Tibial artery (tissue), 4 donors: ENCODE measurements at regions not wholly inside any gene's neighbourhood (a gene's known extent, or its start where the extent isn't known, plus 50 kb on each side); places are given as distances from the start of the nearest gene placed in this dataset.

Experiments
- DNase-seq, 2 donors: peaks; one replicate each; pipeline ENCODE4 v3.0.0-alpha.2; 2019
- H3K27ac ChIP-seq, 2 donors: fragments of 200-600 bp; sonication (generic) in 1 of 2; 1 replicate in 1 of 2; 2 replicates in 1 of 2; pipeline ENCODE4 v1.5.1; 2018 to 2019; ENCODE audit warnings: mild to moderate bottlenecking in 1 of 2
- H3K27me3 ChIP-seq, 2 donors: fragments of 200-600 bp; sonication (generic) in 1 of 2; one replicate each; pipeline versions ENCODE4 v1.5.1 to v1.6.0; 2016 to 2019
- H3K36me3 ChIP-seq, 3 donors: fragments of 200-600 bp; sonication (generic) in 2 of 3; one replicate each; pipeline ENCODE4 v1.5.1; 2016 to 2019; ENCODE audit warnings: mild to moderate bottlenecking in 2 of 3
- H3K4me1 ChIP-seq, 4 donors: fragments of 200-600 bp; sonication (generic) in 2 of 4; 1 replicate in 3 of 4; 2 replicates in 1 of 4; pipeline ENCODE4 v1.5.1; 2016 to 2019
- H3K4me3 ChIP-seq, 2 donors: fragments of 200-600 bp; sonication (generic) in 1 of 2; 1 replicate in 1 of 2; 2 replicates in 1 of 2; pipeline ENCODE4 v1.5.1; 2018 to 2019; ENCODE audit warnings: mild to moderate bottlenecking in 2 of 2
- H3K9me3 ChIP-seq, 3 donors: fragments of 200-600 bp; sonication (generic) in 1 of 3; one replicate each; pipeline ENCODE4 v1.5.1; 2016 to 2019
- CTCF ChIP-seq, 2 experiments: fragments of 200-600 bp in 1 of 2; fragments of 450-650 bp in 1 of 2; IDR thresholded peaks; one replicate each; pipeline ENCODE4 v1.5.1; 2017 to 2019; ENCODE audit warnings: antibody characterized with exemption in 2 of 2, mild to moderate bottlenecking in 1 of 2, moderate library complexity in 1 of 2
- intact Hi-C: fragments of 100-400 bp; cut with DNase I; formaldehyde crosslinking; loops from one replicate; pipeline ENCODE4 v1.15.0; 2023; ENCODE audit warnings: low total_unique reads

GRCh38 chr4:28436191-28437080 lies 1575.8 kb downstream of the STIM2 start:
- Histone ChIP-seq H3K4me1 (no peaks in the 10 kb centered on the region), H3K9me3 (no peaks in the 10 kb centered on the region), H3K36me3 (no peaks in the 10 kb centered on the region), H3K4me3 (no peak overlapping the region), H3K27me3 (no peaks in the 10 kb centered on the region), H3K27ac (no peak overlapping the region)
- intact Hi-C loops: no loop called here
- DNase-seq: no peak
- no peak for TF ChIP-seq CTCF (IDR thresholded peaks at IDR 0.05)

- Histone ChIP-seq H3K4me1 (no peaks in the 10 kb centered on the region), H3K4me3 (no peak overlapping the region), H3K9me3 (no peaks in the 10 kb centered on the region), H3K36me3 (no peaks in the 10 kb centered on the region), H3K27me3 (no peaks in the 10 kb centered on the region), H3K27ac (no peak overlapping the region)
- TF ChIP-seq CTCF (IDR thresholded peaks at IDR 0.05): no peak
- no peak for DNase-seq
- intact Hi-C loops: no loop called here
These were observed 1582.7 kb downstream of the STIM2 start for GRCh38 chr4:28443371-28443770.

- Histone ChIP-seq H3K27me3 (no peaks in the 10 kb centered on the region), H3K4me1 (no peaks in the 10 kb centered on the region), H3K27ac (no peak overlapping the region), H3K36me3 (no peaks in the 10 kb centered on the region), H3K4me3 (no peak overlapping the region), H3K9me3 (no peaks in the 10 kb centered on the region)
- intact Hi-C loops: no loop called here
- no peak for TF ChIP-seq CTCF (IDR thresholded peaks at IDR 0.05)
- DNase-seq: no peak
These were observed 1583.3 kb downstream of the STIM2 start for GRCh38 chr4:28443801-28444412.

- no peak for TF ChIP-seq CTCF (IDR thresholded peaks at IDR 0.05)
- Histone ChIP-seq H3K36me3 (no peaks in the 10 kb centered on the region), H3K4me3 (no peak overlapping the region), H3K4me1 (no peaks in the 10 kb centered on the region), H3K27ac (no peak overlapping the region), H3K27me3 (no peaks in the 10 kb centered on the region), H3K9me3 (no peaks in the 10 kb centered on the region)
- intact Hi-C loops: no loop called here
- no peak for DNase-seq
These were observed 1584.3 kb downstream of the STIM2 start for GRCh38 chr4:28444886-28445496.

- H3K27me3 ChIP-seq: no peaks in the 10 kb centered on the region
- intact Hi-C loops: no loop called here
- H3K9me3 ChIP-seq: no peaks in the 10 kb centered on the region
- no peaks in the 10 kb centered on the region for H3K36me3 ChIP-seq
- H3K27ac ChIP-seq: no peak overlapping the region
- DNase-seq: no peak
- no peak for TF ChIP-seq CTCF (IDR thresholded peaks at IDR 0.05)
- no peak overlapping the region for H3K4me3 ChIP-seq
- H3K4me1 ChIP-seq: no peaks in the 10 kb centered on the region
These were observed 1588.4 kb downstream of the STIM2 start for GRCh38 chr4:28449085-28449484.
